Coronary artery (tissue), 2 donors: ENCODE measurements at regions not wholly inside any gene's neighbourhood (a gene's known extent, or its start where the extent isn't known, plus 50 kb on each side); places are given as distances from the start of the nearest gene placed in this dataset.

ENCODE experiments used
- DNase-seq: peaks from one replicate; pipeline ENCODE4 v3.0.0-alpha.2; 2017; ENCODE audit warnings: low spot score
- H3K27ac ChIP-seq, 2 donors: fragments of 200-600 bp; sonication (generic); one replicate each; pipeline ENCODE4 v1.5.1; 2016 to 2019
- H3K4me3 ChIP-seq: fragments of 200-600 bp; sonication (generic); 2 replicates; pipeline ENCODE4 v1.5.1; 2016; ENCODE audit warnings: mild to moderate bottlenecking, moderate library complexity
- CTCF ChIP-seq: fragments of 200-600 bp; sonication (generic); IDR thresholded peaks from one replicate; pipeline ENCODE4 v1.5.1; 2019; ENCODE audit warnings: antibody characterized with exemption

DNA sequence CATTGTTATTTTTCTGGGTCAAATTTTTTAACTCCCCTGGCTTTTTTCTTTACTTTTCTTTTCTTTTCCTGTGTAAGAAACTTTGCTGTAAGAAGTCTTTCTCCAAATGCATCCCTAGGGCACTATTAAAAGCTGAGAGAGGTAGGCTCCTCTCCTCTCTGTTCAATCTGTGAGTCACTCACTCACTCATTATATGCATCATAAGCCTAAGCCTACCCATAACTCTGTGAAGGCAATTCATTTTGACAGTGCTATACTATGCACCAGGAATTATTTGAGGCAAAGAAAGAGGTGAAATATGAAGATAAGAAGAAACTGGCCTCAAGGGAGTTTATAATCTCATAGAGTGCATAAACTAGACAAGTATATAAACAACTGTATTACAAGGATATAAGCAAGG lies 67.9 kb upstream of the PRR16 start:
- Histone ChIP-seq H3K27ac (no peak overlapping the region), H3K4me3 (no peak overlapping the region)
- TF ChIP-seq CTCF: no peak
- no peak for DNase-seq

- DNase-seq: no peak
- H3K27ac ChIP-seq: no peak overlapping the region
- TF ChIP-seq CTCF: no peak
- no peak overlapping the region for H3K4me3 ChIP-seq
Measured at GRCh38 chr5:120400356-120400755, 63.7 kb upstream of the PRR16 start.

- H3K27ac ChIP-seq: no peak overlapping the region
- TF ChIP-seq CTCF: no peak
- no peak for DNase-seq
- H3K4me3 ChIP-seq: no peak overlapping the region
Measured at GRCh38 chr5:120402606-120403005, 61.5 kb upstream of the PRR16 start.

- DNase-seq: no peak
- Histone ChIP-seq H3K27ac (no peak overlapping the region), H3K4me3 (no peak overlapping the region)
- TF ChIP-seq CTCF: no peak
Measured at GRCh38 chr5:120405286-120405864, 58.7 kb upstream of the PRR16 start.

DNA sequence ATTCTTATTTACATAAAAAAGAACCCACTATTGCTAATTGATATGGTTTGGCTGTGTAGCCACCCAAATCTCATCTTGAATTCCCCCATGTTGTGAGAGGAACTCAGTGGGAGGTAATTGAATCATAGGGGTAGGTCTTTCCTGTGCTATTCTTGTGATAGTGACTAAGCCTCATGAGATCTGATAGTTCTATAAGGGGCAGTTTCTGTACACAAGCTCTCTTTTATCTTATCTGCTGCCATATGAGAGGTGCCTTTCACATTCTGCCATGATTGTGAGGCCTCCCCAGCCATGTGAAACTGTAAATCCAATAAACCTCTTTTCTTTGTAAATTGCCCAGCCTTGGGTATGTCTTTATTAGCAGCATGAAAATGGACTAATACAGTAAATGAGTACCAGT lies 58.2 kb upstream of the PRR16 start:
- TF ChIP-seq CTCF: no peak
- no peak overlapping the region for H3K27ac ChIP-seq
- DNase-seq: no peak

GRCh38 chr5:120413686-120414085 lies 50.4 kb upstream of the PRR16 start:
- Histone ChIP-seq H3K4me3 (no peak overlapping the region), H3K27ac (no peak overlapping the region)
- no peak for DNase-seq
- no peak for TF ChIP-seq CTCF

More for the DNA sequence above, 58.2 kb upstream of the PRR16 start:
- no peak overlapping the region for H3K4me3 ChIP-seq
